GM18508 (cell line): ENCODE measurements at regions not wholly inside any gene's neighbourhood (a gene's known extent, or its start where the extent isn't known, plus 50 kb on each side); places are given as distances from the start of the nearest gene placed in this dataset.

ENCODE experiments used
- ATAC-seq: cut with Tn5 transposase; IDR thresholded peaks from one replicate; pipeline ENCODE4 v1.9.1; 2021; ENCODE audit warnings: moderate number of reproducible peaks; ENCODE audit not compliant: insufficient read depth, unreplicated experiment

DNA sequence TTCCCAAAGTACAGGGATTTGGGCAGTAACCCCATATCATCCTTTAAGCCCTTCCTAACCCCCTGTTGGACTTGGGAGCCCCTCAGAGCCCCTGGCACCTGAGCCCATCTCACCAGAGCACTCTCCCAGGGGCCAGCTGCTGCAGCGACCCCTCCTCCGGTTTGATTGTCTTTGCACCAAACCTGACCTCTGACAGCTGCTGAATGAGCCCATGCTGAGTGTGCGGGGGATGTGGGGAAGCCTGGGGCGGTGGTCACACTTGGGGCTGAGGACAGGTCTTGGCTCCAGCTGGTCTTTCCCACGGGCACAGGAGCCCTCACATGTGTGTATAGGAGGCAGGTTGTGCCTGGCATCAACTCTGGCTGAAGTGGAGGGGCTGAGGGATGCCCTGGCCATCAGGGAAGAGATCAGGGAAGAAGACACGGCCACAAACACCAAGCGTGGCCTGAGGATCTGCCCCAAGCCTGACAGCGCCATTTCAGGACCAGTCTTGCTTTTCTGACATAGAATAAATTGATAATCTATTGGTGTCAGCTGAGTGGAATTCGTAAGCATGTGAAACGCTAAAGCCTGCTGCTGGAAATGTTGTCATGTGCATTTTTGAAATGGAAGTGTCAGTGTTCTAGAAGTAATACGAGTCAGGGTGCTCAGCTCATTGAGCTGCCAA is 102.4 kb downstream of the ACKR3 start:
- ATAC-seq, result no peak

DNA sequence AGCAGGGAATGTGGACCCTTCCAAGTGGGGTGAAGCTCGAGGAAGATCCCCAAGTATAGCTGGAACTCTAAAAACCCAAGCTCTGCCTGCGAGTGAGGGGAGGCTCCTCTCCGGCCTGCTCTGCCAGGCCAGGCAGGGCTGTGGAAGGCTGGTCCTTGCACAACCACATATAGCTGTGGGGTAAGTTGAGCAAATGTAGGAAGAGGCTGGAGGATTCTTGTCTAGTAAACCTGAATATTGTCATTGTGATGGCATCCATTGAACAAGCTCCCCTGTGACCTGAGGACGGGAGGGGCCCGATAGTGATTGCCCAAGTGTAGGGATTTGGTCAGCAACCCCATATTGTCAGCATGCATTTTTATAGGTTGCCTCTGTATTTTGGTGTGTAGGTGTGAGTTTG is 103.0 kb downstream of the ACKR3 start:
- ATAC-seq, result no peak

DNA sequence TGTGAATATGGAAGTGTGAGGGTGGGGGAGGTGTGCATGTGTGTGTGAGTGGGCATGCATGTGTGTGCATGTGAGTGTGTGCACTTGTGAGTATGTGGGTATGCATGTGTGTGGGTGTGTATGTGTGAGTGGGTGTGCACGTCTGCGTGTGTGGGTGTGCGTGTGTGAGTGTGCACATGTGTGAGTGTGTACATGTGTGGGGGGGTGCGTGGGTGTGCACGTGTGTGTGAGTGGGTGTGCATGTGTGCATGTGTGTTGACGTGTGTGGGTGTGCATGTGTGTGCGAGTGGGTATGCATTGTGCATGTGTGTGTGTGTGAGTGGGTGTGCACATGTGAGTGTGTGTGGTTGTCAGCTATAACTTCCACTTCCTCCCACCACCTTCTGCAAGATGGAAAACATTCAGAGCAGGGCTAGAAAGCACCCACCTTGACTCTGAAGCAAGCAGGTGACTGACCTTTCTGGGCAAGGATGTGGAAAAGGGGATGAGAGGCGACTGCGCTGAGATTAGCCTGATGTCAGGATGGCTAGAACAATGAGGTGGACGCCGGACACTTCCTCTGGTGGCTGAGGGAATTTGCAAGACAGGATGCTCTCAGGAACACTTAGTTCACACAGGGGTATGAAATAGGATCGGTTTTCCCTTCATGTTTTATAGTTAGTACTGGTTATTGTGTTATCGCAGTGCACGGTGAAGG is 103.6 kb downstream of the ACKR3 start:
- no peak for ATAC-seq

DNA sequence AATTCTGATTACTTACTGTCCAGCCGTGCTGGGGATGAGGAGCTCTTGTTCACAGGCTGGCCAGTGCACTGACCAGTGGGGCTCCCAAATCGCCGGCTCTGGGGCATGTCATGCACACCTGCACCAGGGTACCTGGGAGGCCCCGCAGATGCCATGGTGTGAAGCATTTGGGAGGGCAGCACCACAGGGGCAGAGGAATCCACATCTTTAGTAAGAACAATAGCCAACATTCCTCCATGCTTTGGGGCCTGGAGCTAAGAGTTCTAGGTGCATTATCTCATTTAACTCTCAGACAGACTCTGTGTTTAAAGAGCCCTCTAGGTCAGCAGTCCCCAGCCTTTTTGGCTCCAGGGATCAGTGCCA is 104.2 kb downstream of the ACKR3 start:
- no peak for ATAC-seq

DNA sequence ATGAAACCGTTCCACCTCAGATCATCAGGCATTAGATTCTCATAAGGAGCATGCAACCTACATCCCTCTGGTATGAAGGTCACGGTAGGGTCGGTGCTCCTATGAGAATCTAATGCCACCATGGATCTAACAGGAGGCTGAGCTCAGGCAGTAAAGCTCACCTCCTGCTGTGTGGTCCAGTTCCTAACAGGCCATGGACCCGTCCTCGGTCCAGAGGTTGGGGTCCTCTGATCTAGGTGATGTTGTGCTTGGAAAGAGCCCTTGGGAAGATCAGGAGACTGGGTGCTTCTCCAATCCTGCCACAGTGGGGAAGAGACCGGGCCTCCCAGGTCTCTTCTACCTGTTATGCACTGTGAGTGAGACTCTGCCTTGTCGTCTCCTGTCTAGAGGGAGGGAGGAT is 104.6 kb downstream of the ACKR3 start:
- ATAC-seq, result no peak

DNA sequence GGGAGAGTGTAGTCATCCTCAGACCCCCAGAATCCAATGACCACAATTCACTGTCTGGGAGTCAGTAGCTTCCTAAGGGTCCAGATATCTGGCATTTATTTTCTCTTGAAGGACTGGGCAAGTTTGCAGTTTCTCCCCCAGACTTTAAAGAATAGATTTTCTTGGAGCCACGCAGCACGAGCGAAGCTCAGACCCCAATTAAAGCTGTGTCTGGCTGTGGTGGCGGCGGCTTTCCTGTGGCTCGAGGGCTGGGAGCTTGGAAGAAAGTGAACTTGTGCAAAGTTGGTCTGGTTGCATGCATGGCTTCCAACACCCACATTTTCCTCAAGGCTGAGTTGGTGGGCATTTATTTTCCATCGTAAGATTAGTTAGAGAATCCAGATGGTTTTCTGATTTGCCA is 105.0 kb downstream of the ACKR3 start:
- no peak for ATAC-seq

DNA sequence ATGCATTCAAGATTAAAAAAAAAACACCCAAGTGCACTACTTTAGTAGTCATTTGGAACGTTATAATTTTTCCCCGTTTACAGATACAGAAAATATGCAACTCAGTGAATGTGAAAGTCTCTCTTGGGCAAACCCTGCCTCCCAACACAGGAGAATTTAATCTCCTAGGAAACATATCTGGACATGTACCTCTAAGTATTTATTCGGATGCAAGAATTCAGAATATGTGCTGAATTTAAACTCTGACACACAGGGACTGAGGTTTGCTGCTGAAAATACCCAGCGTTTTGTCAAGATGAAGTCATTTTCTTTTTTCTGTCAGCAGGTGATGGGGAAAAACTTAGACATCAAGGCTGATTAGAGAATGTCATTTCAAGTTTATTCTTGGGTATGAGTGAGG is 105.4 kb downstream of the ACKR3 start:
- no peak for ATAC-seq

DNA sequence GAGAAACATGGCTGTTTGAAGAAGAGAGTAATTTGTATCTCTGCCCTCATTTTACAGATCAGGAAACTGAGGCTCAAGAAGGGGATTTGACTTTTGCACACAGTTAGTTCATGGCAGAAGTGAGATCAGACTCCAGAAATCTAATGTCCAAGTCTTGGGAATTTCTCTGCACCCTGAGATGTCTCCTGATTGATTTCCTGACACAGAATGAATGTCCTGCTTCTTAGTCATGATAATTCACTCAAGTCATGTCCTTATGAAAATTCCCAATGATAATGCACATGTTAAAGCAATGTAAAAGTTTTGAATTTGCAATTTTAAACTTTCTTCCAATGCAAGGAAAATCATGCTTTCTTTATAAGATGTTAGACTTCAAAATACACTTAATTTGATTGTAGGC is 105.9 kb downstream of the ACKR3 start:
- no peak for ATAC-seq

DNA sequence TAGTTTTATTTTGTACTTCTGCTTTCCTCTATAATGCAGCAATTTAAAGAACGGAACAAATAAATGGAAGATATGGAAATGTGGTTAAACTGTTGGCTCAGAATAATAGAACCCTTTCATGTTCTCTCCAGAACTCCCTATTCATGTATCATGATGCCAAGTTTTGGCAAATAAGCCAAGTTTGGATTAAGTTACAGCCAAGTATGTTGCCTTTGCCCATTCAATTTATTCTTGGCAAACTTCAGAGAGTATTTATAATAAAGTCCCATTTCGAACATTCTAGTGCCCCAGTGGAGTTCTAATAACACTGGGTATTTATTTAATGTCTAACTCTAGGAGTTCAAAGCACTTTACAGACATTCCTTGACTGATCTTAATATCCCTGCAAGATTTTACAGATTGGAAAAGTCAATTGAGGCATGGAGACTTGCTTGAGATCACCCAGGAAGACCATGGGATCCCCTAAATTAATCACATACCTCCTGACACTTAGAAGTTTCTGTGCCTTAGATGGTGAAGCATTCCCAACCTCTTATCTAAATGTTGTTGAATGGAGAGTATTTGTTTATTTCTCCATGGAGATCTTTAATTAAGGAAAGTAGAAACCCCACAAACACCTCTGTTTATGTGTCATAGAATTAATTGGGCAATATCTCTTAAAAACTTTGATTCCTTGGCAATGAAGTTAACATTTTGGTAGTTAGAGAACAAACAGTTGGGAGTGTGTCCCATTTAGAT is 106.7 kb downstream of the ACKR3 start:
- no peak for ATAC-seq

DNA sequence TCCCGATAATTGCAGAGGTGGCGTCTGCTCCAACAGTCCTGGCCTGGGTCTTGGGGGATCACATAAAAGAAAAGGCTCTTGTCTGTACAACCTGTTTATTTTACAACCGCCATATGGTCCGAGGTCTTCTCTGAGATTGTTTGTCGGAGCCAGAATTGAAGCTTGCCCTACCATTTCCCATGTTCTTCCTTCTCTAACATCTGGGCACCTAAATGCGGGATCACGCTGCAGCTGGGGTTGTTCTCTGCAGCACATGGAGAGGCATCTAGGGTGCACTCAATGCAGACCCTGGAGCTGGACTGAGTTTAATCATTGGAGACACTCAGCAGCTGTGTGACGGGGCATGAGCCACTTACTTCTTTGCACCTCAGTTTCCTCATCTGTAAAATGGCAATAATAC is 107.7 kb downstream of the ACKR3 start:
- ATAC-seq, result no peak

DNA sequence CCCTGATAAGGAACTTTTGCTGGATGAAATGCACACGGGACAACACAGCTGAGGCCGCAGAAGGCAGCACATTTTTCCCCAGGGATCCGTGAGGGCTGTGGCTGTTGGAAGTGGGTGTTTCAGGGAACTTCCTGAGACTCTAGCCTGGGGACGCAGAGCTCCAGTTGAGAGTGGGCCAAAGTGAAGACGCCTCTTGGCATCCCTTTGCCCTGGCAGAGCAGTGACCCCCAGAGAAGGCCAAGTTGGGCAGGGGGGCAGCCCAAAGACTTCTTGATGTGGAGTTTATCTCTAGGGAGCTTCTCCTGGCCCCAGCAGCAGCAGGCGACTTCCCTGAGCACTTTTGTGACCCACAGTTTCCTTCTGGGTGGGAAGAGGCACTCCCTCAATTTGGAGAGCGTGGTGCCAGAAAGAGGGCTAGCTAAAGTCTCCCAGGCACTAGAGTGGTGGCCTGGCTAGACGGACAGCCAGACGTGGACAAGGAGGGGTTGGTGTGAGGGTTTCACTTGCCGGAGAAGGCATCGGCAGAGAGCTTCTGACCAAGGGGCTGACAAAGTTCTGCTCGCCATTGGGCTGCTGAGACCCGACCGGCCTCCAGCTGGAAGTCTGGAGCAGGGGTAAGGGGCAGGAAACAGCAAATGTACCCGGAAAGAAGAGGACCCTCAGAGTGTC is 108.8 kb downstream of the ACKR3 start:
- no peak for ATAC-seq

DNA sequence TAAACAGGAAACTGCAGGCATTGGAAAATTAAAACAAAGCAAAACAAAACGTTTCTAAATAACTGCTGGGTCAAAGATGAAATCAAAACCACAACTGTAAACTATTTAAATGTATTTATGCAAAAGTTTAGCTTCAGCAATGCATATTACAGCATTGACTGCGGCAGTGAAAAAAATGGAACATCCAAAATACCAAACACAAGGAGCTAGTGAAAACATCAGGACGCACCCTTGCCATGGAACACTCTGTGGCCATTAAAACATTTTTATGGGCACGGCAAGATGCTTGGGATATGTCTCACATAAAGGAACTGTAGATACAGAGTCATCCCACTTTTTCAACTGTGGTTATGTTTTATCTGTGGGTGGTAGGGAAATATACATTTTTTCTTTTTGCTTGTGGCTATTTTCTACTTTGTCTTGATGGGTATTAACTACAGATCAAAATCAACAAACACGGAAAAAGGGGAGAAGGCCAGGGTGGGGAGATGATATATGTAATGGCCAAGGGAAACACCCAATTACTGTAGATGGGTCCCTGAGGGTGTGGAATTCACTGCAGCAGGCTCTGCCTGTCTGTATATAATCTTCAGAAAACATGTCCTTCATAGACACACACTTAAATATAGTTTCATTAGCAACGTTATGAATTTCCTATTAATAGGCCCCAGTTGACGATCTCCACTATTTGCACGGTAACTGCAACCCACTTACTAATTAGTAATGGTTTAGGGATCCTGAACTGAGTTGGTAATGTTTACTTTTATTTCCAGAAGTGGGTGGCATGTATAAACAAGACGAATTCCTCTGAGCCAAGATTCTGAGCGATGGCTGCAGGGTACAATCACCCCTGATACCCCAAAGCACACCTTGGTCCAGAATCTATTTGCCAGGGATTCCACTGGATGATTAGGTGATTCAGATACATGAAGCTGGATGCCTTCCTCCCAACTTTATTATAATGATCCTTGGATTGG is 110.5 kb downstream of the ACKR3 start:
- no peak for ATAC-seq

DNA sequence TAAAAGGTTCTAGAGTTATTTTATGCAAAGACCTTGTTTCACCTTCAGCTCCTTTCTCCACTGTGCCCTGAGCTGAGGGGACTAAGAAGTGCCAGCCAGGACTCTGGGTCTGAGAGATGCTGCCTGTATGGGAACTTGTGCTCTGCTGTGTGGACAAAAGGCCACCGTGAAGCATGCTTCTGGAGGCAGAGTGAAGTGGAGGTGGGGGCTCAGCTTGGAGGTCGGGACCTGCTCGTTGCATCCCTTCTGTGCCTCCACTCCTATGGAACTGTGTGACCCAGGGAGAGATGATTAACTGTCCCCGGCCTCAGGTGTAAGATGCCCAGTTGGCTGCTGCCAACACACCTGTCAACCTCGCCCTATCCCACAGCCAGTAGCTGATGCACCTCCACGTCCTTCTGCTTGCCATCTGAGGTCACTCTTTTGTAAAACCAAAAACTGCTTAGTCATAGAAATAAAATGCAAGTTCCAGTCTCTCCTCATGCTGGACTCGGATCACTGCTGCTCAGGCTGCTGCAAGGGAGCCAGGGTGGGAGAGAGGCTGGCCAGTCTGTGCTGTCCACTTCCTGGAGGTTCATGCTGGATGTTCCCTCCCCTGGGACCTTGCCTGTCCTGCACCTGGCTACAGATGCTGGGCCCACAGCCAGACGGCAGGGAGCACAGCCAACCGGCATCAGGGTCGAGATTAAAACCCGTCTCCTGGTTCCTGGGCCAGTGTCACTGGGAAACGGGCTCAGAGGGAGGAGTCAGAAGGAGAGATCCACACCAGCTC is 113.2 kb downstream of the ACKR3 start:
- ATAC-seq, result no peak

DNA sequence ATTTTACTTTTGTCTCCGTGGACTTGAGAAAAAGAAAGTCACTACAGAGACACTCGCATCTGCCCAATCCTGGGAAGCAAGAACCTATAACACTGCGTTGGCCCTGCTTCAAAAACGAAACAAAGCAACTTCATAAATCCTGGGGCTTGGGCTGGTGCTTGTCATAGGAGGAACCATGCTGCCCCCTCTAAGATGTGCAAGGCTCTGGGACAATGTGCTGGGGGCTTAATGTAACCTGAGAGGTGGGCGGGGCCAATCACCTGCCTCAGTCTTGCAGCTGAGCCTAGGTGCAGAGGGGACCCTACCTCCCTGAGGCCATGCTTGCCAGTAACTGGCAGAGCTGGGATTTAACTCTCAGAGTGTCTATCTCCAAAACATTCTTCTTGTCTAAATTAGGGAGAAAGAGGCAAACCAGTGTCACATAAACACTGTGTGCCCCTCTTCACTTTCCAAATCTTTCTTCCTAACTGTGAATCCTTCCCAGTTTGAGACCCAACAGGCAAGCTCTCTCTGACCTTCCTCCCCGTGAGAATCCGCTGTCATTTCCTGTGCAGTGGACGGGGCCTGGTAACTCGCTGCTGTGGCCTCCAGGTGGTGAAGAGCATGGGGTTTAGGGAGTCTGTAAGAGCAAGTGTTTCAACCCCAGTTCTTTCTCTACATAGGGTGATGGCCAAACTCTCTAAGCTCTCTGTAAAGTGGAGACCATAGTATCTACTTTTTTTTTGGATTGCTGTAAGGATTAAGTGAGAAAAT is 115.1 kb downstream of the ACKR3 start:
- ATAC-seq, result no peak

DNA sequence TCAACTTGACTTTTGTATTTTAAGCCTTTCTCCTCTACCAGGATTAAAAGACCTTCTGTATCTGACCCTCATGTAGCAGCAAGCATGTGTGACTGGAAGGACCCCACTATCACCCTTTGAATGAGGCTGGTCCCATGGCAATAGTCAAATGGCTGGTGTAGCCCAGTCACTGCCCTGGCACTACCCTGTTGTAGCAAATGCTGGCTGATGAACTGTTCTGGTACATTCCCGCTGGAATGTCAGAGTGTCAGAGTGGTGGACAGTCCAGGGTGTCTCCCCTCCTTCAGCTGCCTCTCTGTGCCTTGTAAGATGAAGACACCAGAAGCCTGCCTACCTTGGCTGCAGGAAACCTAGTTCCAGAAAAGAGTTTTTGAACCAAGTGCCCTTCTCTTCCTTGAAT is 115.7 kb downstream of the ACKR3 start:
- ATAC-seq, result no peak

DNA sequence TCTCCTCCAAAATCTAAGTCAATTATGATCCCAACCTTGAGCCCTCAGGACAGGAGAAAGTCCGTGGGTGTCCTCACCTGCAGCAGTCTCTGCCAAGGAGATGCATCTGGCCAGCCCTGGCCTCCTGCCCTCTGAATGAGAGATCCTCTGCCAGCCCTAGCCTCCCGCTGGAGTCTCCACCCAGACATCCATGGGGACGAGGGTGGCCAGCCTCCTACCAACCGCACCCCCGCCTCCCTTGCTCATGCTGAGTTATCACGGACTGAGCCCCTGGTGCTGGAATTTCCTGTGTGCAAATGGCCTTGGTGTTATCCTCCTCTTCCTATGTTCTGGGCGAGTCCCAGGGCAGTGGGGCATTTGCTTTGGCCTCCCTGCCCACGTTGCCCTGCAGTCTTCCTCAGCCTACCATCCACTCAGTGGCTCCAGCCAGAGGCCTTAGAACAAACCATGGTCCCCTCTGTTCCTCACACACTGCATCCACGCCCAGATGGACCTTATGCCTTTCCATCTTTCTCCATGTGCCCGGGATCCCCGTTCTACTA is 116.4 kb downstream of the ACKR3 start:
- no peak for ATAC-seq

DNA sequence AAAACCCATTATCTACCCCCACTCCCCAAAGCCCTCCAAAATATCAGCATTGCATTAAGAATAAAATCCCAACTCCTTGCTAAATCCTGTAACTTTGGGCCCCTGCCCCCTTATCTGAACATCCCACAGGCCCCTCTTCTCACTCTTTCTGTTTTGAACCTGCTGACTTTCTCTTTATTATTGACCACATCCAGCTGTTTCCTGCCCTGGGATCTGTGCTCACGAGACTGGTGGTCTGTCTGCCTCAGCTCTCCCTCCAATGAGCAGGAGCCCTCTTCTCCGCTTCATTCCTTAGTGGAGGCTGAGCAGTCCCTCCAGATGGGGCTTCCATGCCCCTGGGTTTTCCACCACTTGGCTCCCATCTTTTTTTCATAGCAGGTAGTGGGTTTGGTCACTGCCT is 116.9 kb downstream of the ACKR3 start:
- ATAC-seq, result no peak

DNA sequence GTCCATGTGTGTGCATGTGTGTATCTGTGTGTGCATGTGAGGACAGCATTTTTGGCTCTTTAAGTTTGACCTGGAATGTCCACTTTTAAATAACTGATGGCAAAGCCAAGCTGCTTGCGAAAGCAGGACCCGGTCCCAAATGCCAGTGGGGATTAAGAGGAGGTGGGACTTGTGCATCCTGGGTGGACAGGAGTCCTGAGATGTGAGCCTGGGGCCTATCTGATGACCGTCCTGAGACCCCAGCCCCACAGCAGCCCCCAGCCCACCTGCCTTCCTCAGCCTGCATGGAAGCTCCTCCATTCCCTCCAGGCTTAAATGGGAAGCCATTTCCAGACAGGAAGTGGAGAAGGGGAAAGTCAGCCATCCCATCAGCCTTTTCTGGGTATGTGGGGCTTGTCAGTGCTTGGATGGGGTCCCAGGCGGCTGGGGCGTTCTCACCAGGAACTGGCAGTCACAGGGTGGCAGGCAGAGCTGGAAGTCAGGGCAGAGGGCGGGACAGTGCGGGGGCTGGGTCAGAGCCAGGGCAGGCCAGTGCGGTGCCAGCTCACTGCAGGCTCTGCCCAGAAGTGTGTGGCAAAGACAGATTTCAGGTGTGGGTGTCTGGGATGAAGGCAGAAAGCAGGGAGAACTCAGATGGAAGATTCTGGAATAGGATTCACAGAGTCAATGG is 117.8 kb downstream of the ACKR3 start:
- no peak for ATAC-seq
